ENCODE measurements at regions not wholly inside any gene's neighbourhood (a gene's known extent, or its start where the extent isn't known, plus 50 kb on each side); places are given as distances from the start of the nearest gene placed in this dataset.
"Not testable (repeated sequence)": the region's sequence is repeated elsewhere in the genome, so short reads cannot be mapped to it uniquely, and the experiment has no call there.

DNA sequence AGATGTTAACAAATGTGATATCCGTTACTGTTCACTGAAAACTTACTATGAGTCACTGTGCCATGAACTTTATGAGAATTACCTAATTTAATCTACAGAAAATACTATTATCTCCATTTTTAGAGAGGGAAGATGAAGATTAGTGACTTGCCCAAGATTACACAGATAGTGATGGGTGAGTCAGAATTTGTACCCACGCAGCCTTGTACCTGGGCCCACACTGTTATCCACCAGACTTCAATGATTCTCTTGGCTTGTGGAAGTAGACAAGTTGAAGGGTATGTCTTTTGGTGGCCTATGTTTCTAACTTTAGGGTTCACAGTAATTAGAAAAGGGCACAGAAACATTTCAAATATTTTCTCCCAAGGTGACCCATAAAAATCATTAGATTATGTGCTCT lies 472.5 kb upstream of the NR3C2 start:
- Histone ChIP-seq H3K4me3 (no peak overlapping the region), H3K27me3 (replicated peaks; ENCODE audit: insufficient read depth) (no peaks in the 10 kb centered on the region), H3K9me3 (ENCODE audit: low read depth) (no peaks in the 10 kb centered on the region), H3K4me2 (ENCODE audit: unreplicated experiment) (no peak overlapping the region), H3F3A (ENCODE audit: insufficient read depth) (no peaks in the 10 kb centered on the region), H3K27ac (no peak overlapping the region), H3K4me1 (ENCODE audit: insufficient read depth) (no peaks in the 10 kb centered on the region), H2AFZ (no peak overlapping the region), H3K79me2 (ENCODE audit: insufficient read depth) (no peaks in the 10 kb centered on the region), H3K9me2 (ENCODE audit: insufficient read depth) (no peaks in the 10 kb centered on the region), H3K36me3 (ENCODE audit: low read depth) (no peaks in the 10 kb centered on the region), H4K20me1 (ENCODE audit: insufficient read depth) (no peaks in the 10 kb centered on the region), H3K9ac (no peak overlapping the region)
- DNase-seq = no peak
- in situ Hi-C loops (cut with MboI) = no loop called here
- 49% methylated on average over 2 of the region's 2 CpGs for WGBS, 2 experiments (ENCODE audit: low coverage in 1 of 2, low lambda C conversion rate in 2 of 2, missing lambda C conversion rate in 2 of 2)
- TF ChIP-seq EZH2 (IDR thresholded peaks at IDR 0.05; ENCODE audit: insufficient read depth, poor library complexity, severe bottlenecking) (no peak), EZH2phosphoT487 (IDR thresholded peaks at IDR 0.05; ENCODE audit: insufficient read depth, low read depth) (no peak)

DNA sequence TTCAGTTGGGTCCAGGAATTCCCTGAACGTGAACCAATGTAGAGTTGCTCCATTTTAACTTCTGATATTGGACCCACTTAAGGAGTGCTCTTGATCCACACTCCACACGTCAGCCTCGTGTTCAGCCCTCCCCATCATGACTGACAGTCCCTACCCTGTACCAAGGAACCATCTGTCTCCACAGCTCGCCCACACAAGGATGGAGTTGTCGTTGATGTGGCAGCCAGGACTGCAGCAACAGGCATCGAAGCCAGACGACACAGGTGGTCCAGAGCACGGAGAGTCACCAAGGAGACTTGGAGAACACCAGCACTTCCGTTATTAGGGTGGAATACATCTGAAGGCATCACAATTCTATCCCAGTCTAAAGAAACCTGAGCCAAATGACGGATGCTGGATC lies 472.1 kb upstream of the NR3C2 start:
- no peak overlapping the region for H3K4me2 ChIP-seq (ENCODE audit: unreplicated experiment)
- no peak overlapping the region for H3K27ac ChIP-seq
- TF ChIP-seq EZH2 (IDR thresholded peaks at IDR 0.05; ENCODE audit: insufficient read depth, poor library complexity, severe bottlenecking) (no peak), EZH2phosphoT487 (IDR thresholded peaks at IDR 0.05; ENCODE audit: insufficient read depth, low read depth) (no peak)
- no peaks in the 10 kb centered on the region for H3K36me3 ChIP-seq (ENCODE audit: low read depth)
- no peak overlapping the region for H3K4me3 ChIP-seq
- no peaks in the 10 kb centered on the region for H3K9me2 ChIP-seq (ENCODE audit: insufficient read depth)
- no peaks in the 10 kb centered on the region for H3F3A ChIP-seq (ENCODE audit: insufficient read depth)
- no peaks in the 10 kb centered on the region for H3K9me3 ChIP-seq (ENCODE audit: low read depth)
- no peaks in the 10 kb centered on the region for H3K79me2 ChIP-seq (ENCODE audit: insufficient read depth)
- H3K27me3 ChIP-seq (replicated peaks; ENCODE audit: insufficient read depth) = no peaks in the 10 kb centered on the region
- no peak for DNase-seq
- H3K4me1 ChIP-seq (ENCODE audit: insufficient read depth) = no peaks in the 10 kb centered on the region
- in situ Hi-C loops (cut with MboI) = no loop called here
- no peak overlapping the region for H3K9ac ChIP-seq
- no peak overlapping the region for H2AFZ ChIP-seq
- WGBS, 2 experiments (ENCODE audit: low coverage in 1 of 2, low lambda C conversion rate in 2 of 2, missing lambda C conversion rate in 2 of 2) = 30 to 35% methylated on average over 10 of the region's 10 CpGs
- H4K20me1 ChIP-seq (ENCODE audit: insufficient read depth) = no peaks in the 10 kb centered on the region

DNA sequence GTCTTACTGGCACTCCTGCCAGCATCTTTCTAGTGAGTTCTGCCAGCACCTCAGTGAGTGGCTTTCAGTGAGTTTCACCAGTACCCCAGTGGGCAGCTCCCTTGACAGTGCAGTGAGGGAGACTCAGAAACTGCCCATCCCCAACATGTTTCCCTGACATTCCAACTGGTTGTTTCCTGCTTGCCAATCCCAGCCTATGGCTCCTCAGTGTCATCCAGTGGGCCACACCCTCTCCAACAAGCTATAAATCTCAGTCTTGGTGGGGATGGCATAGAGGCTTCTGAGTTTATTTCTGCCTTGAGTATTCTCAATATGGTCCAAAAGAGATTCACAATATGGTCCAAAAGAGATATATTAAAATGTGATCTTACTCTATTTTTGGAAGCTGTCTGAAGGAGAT lies 461.2 kb upstream of the NR3C2 start:
- TF ChIP-seq EZH2 (IDR thresholded peaks at IDR 0.05; ENCODE audit: insufficient read depth, poor library complexity, severe bottlenecking) (no peak), EZH2phosphoT487 (IDR thresholded peaks at IDR 0.05; ENCODE audit: insufficient read depth, low read depth) (no peak)
- no peak for DNase-seq
- no peaks in the 10 kb centered on the region for H3K36me3 ChIP-seq (ENCODE audit: low read depth)
- no peaks in the 10 kb centered on the region for H3F3A ChIP-seq (ENCODE audit: insufficient read depth)
- H3K4me3 ChIP-seq = no peak overlapping the region
- H2AFZ ChIP-seq = no peak overlapping the region
- no peaks in the 10 kb centered on the region for H3K9me2 ChIP-seq (ENCODE audit: insufficient read depth)
- no peaks in the 10 kb centered on the region for H3K9me3 ChIP-seq (ENCODE audit: low read depth)
- H3K9ac ChIP-seq = no peak overlapping the region
- H3K4me2 ChIP-seq (ENCODE audit: unreplicated experiment) = no peak overlapping the region
- no peaks in the 10 kb centered on the region for H3K27me3 ChIP-seq (replicated peaks; ENCODE audit: insufficient read depth)
- H3K79me2 ChIP-seq (ENCODE audit: insufficient read depth) = no peaks in the 10 kb centered on the region
- no peak overlapping the region for H3K27ac ChIP-seq
- in situ Hi-C loops (cut with MboI) = no loop called here
- H4K20me1 ChIP-seq (ENCODE audit: insufficient read depth) = no peaks in the 10 kb centered on the region
- H3K4me1 ChIP-seq (ENCODE audit: insufficient read depth) = no peaks in the 10 kb centered on the region

DNA sequence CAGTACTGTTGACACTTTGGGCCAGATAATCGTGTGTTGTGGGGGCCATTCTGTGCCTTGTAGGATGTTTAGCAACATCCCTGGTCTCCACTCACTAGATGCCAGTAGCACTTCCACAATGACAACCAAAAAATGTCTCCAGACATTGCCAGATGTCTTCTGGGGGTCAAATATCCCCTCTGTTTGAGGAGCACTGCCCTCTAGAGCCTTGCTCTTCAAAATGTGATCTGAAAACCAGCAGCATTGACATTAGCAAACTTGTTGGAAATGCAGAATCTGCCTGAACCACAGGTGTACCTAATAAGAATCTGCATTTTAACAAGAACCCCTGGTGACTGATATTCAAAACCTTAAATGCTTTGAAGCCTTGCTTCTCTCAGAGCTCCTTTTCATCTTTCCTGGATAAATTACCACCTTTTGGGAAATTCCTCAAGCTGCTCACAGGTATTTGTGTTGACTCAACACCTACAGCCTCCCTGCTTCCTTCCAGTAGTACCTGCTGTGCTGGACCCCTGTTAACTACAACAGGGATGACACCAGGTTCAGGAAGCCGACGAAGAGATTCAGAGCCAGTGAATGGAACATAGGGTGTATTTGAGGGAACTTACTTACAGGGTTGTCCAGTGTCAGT lies 459.0 kb upstream of the NR3C2 start:
- H4K20me1 ChIP-seq (ENCODE audit: insufficient read depth) = no peaks in the 10 kb centered on the region
- no peaks in the 10 kb centered on the region for H3K36me3 ChIP-seq (ENCODE audit: low read depth)
- no peak overlapping the region for H2AFZ ChIP-seq
- in situ Hi-C loops (cut with MboI) = no loop called here
- DNase-seq = no peak
- TF ChIP-seq EZH2 (IDR thresholded peaks at IDR 0.05; ENCODE audit: insufficient read depth, poor library complexity, severe bottlenecking) (no peak), EZH2phosphoT487 (IDR thresholded peaks at IDR 0.05; ENCODE audit: insufficient read depth, low read depth) (no peak)
- H3K27me3 ChIP-seq (replicated peaks; ENCODE audit: insufficient read depth) = no peaks in the 10 kb centered on the region
- no peak overlapping the region for H3K4me2 ChIP-seq (ENCODE audit: unreplicated experiment)
- H3K9me2 ChIP-seq (ENCODE audit: insufficient read depth) = no peaks in the 10 kb centered on the region
- 5 to 11% methylated on average over 3 of the region's 3 CpGs for WGBS, 2 experiments (ENCODE audit: low coverage in 1 of 2, low lambda C conversion rate in 2 of 2, missing lambda C conversion rate in 2 of 2)
- H3K4me3 ChIP-seq = no peak overlapping the region
- H3F3A ChIP-seq (ENCODE audit: insufficient read depth) = no peaks in the 10 kb centered on the region
- H3K79me2 ChIP-seq (ENCODE audit: insufficient read depth) = no peaks in the 10 kb centered on the region
- no peak overlapping the region for H3K27ac ChIP-seq
- no peak overlapping the region for H3K9ac ChIP-seq
- no peaks in the 10 kb centered on the region for H3K9me3 ChIP-seq (ENCODE audit: low read depth)
- no peaks in the 10 kb centered on the region for H3K4me1 ChIP-seq (ENCODE audit: insufficient read depth)

DNA sequence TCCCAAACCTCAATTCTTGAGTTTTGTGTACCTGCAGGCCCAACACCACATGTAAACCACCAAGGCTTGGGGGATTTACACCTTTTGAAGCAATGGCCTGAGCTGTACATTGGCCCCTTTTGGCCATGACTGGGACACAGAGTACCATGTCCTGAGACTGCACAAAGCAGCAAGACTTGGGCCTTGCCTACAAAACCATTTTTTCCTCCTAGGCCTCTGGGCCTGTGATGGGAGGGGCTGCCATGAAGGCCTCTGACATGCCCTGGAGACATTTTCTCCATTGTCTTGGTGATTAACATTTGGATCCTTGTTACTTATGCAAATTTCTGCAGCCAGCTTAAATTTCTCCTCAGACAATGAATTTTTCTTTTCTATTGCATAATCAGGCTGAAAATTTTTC lies 455.9 kb upstream of the NR3C2 start:
- H3K9me3 ChIP-seq (ENCODE audit: low read depth); in situ Hi-C loops (cut with MboI); H3F3A ChIP-seq (ENCODE audit: insufficient read depth); H3K4me2 ChIP-seq (ENCODE audit: unreplicated experiment); H3K9ac ChIP-seq; DNase-seq; H3K27me3 ChIP-seq (replicated peaks; ENCODE audit: insufficient read depth); H2AFZ ChIP-seq; H3K4me1 ChIP-seq (ENCODE audit: insufficient read depth); H3K36me3 ChIP-seq (ENCODE audit: low read depth); H4K20me1 ChIP-seq (ENCODE audit: insufficient read depth); H3K4me3 ChIP-seq; H3K27ac ChIP-seq; H3K9me2 ChIP-seq (ENCODE audit: insufficient read depth); H3K79me2 ChIP-seq (ENCODE audit: insufficient read depth): not testable (repeated sequence)
